OCI-M2 (cell line): ENCODE measurements at regions not wholly inside any gene's neighbourhood (a gene's known extent, or its start where the extent isn't known, plus 50 kb on each side); places are given as distances from the start of the nearest gene placed in this dataset.
"Not testable (repeated sequence)": the region's sequence is repeated elsewhere in the genome, so short reads cannot be mapped to it uniquely, and the experiment has no call there.

Experiments
- DNase-seq: peaks from one replicate; lab custom pipeline; 2025; ENCODE audit not compliant: unreplicated experiment; lab: John Stamatoyannopoulos, UW

DNA sequence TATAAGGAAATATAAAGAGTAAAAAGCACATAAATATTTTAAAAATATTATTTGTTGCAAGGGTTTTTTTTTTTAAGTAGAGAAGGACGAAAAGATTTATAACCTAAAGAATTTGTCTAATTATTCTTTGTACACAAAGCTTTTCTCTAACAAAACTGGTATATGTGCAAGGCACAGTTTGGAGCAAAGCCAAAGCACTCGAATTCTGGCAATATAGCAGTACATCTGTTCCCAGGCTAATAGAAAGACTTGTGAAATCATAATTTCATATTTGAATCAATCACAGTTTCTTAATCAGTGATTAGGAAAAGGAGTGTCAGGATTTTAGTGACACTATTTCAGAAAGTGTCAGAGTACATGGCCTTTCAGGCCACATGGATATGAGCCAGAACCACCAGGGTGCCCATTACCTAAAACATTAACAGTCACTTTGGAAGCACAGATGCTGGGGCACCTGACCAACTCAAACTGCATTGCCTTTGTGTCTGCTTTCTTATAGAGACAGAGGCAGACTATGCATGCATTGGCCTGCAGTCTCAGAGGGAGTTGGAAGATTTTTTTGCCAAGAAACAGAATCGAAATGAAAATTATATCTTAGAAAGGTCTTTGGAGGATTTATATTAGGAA, 651.8 kb upstream of the SGO1 start:
- DNase-seq, result no peak

- no peak for DNase-seq
Measured at GRCh38 chr3:20836801-20837200, 650.8 kb upstream of the SGO1 start.

DNA sequence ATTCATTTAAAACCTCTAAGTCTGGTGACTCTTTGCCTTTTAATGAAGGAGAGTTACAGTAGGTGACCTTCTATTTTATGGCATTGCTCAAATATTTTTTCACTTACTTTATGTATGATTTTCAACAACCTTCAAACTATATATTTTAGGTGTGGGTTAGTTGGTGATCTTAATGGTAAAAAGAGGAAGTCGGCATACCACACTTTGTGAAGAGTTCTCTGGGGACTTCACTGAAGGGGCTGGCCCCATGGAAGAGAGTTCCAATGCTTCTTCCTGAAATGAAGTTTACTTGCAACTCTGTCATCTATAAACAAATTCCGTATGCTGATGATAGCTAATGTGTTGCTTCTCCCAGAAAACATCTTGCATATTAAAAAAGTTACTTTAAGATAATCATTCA, 647.0 kb upstream of the SGO1 start:
- no peak for DNase-seq

DNA sequence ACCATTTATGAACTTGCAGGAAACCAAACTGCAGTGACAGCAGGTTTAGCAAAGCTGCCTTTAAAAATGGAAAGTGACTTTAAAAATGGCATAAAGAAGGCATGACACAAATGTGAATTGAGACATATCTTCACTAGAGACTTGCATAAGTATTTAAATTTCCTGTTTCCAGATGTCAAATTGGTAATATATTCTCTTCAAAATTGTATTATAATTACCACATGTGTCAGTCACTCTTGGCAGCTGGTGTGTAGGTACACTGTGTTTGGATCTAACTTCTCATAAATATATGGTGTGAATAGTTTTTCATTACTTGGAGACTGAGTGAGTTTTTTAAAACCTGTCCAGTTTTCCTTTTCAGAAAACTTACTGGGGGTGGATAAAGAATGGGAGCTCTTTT, 636.2 kb upstream of the SGO1 start:
- DNase-seq, result no peak

- not testable (repeated sequence) for DNase-seq
Measured at GRCh38 chr3:20820872-20821271, 634.9 kb upstream of the SGO1 start.

DNA sequence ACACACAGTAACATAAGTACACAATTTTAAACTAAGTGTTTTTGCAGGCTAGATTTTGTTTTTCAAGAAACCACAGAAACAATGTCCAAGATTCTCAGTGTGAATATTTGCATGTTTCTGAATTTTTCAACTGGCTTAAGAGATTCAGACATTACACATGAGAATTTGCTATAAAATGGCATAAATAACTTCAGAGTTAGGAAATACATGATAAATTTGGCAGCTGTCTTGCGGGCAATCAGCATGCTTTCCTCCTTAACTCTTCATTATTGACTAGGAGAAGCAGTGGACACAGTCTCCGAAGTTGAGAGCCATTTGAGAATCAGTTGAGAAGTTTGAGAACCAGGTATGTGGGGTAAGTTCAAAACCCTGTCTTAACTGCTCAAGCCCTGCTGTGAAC, 625.6 kb upstream of the SGO1 start:
- no peak for DNase-seq

DNA sequence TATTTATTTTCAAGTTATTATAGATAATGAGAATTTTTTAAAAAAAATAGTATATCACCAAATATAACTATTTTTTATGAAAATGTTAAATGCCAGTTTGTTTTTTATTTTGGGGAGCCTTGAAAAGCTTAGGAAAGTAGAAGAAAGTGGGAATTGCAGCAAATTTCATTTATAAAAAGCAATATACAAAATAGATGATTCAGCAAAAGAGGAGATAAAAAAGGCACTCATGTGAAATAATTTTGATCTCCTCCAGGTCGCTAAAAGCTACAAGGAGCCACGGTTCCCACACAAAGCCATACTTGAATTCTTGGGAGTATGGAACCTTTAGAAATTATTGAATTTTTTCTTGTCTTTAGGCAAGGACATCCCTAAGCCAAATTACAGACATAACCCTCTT, 625.0 kb upstream of the SGO1 start:
- DNase-seq, result no peak

DNA sequence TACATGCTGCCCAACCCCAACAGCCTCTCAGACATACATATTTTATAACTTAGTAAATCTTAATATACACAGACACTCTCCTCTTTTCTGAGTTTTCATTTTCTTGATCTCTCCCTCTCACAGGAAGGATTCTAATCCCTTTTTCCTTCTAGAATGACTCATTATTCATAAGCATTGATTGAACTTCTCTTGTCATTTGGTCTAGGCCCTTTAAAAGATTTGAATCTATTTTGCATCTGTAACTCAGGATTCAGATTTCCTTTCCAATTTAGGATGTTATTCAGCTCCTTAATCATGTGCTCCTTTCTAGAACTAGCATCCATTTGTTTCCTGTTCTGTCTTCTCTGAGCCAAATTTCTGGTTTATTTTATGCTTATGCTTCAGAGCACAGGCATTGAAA, 624.5 kb upstream of the SGO1 start:
- DNase-seq, result no peak

- no peak for DNase-seq
Measured at GRCh38 chr3:20809356-20809755, 623.4 kb upstream of the SGO1 start.

GRCh38 chr3:20808864-20809263, 622.9 kb upstream of the SGO1 start:
- no peak for DNase-seq

DNA sequence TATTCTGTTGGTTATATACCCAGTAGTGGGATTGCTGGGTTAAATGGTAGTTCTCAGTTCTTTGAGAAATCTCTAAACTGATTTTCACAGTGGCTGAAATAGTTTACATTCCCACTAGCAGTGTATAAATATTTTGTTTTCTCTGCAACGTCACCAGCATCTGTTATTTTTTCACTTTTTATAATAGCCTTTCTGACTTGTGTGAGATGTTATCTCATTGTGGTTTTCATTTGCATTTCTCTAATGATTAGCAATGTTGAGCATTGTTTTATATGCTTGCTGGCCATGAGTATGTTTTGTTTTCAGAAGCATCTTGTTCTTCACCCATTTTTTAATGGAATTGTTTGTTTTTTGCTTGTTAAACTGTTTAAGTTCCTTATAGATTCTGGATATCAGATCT, 612.7 kb upstream of the SGO1 start:
- DNase-seq, result no peak

- no peak for DNase-seq
Measured at GRCh38 chr3:20787005-20787404, 601.0 kb upstream of the SGO1 start.

- DNase-seq, result no peak
Measured at GRCh38 chr3:20776692-20777091, 590.7 kb upstream of the SGO1 start.

DNA sequence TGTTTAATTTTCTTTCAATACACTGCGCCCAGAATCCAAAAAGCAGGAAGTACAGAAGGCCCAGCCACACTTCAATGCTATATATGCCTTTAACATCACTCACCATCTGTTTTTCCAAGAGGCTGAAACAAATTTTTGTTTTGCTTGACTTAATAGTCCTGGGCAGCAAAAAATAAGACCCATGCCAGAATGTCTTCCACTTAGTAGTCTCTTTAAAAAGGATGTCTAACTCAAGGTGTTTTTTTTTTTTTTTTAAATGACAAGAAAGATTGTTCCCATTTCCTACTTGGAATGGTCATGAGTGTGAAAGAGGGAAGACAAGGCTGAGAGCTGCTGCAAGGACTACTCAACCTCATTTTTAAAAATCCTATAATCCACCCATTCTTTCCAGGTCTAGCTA, 590.3 kb upstream of the SGO1 start:
- DNase-seq, result no peak

- DNase-seq, result no peak
Measured at GRCh38 chr3:20773320-20773984, 587.4 kb upstream of the SGO1 start.

DNA sequence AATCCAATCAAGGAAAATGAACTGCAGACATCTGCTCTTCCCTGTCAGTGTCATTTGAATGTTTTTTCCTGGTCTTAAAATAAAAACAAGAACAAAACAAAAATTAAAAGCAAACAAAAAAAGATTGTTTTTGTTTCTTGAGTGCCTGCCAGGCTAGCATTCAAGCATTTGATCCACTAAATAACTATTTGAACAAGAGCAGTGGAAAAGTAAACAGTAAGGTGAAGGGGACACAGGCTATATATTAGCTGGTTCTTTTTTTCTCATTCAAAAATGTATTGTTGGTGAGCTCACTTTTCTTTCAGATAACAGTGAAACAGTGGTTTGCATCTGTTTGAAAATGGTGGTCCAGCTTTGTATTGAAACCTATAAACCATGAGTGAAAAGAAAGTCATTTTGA, 586.9 kb upstream of the SGO1 start:
- DNase-seq, result no peak

DNA sequence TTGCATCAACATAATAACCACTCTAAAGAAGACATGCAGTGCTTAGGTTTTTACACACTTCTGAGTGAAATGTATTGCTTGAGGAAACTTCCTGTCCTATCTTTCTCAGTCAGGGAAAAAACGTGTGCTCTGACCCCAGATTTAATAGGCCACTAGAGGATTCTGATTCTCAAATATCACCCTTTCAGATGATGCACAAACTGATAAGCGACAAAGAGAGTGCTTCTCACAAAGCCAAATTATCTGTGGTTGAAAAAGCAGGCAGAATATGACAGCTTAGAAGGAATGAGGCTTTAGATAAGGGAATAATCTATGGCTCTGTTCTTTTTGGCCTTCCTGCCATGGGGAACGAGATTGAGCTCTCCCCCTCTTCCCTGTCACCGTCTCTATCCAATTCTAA, 583.4 kb upstream of the SGO1 start:
- no peak for DNase-seq

DNA sequence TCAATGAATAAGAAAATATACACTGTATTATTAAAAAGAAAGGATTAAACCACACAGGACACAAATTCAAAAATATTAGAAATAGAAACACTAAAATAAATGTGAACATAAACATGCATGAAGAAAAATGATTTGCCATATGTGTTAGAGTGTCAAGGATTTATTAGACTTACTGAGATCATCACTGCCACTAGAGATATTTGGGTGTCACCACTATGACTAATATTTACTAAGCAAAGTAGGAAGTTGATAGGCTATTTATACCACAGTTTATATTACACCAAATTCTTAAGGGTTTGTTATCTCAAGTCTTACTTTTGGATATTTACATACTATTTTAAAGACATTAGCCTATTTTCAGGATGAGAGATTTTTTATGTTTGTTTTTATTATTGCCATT, 575.0 kb upstream of the SGO1 start:
- DNase-seq, result no peak

GRCh38 chr3:20752416-20752815, 566.4 kb upstream of the SGO1 start:
- DNase-seq, result no peak

DNA sequence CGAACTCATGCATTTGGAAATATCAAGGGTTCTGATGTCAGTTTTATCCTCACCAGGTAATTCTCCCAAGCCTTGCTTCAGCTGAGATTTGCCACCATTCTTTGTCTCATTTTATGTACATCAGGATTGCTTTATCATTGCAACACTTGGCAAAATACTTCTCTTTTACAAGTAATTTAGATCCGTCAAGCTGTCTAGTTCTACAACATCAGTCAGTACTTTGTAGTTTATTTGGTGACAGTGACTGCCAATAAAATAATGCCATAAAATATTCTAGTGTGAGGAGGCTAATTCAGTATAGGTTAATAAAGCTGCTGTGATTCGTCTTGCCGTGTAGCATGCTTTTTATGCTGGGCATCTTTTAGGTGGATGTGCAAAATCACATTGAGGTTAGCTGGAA, 565.3 kb upstream of the SGO1 start:
- no peak for DNase-seq

- DNase-seq, result no peak
Measured at GRCh38 chr3:20747741-20748140, 561.7 kb upstream of the SGO1 start.

- DNase-seq, result no peak
Measured at GRCh38 chr3:20743553-20744321, 557.7 kb upstream of the SGO1 start.
